ENCODE measurements at regions not wholly inside any gene's neighbourhood (a gene's known extent, or its start where the extent isn't known, plus 50 kb on each side); places are given as distances from the start of the nearest gene placed in this dataset.

- no peak for TF ChIP-seq CTCF (IDR thresholded peaks at IDR 0.05; ENCODE audit: unreplicated experiment)
- Mint-ChIP-seq H3K36me3 (ENCODE audit: insufficient read depth) (peaks cover 18% of the 10 kb centered on the region), H3K27ac (no peak overlapping the region), H3K9me3 (ENCODE audit: low read depth) (no peaks in the 10 kb centered on the region), H3K4me3 (ENCODE audit: low read depth) (no peak overlapping the region), H3K4me1 (ENCODE audit: low read depth) (peaks cover 12% of the 10 kb centered on the region), H3K27me3 (no peaks in the 10 kb centered on the region)
- DNase-seq (ENCODE audit: low spot score, unreplicated experiment): no peak
Observed at GRCh38 chr19:20413705-20414104, 151.9 kb downstream of the ZNF737 start.

DNA sequence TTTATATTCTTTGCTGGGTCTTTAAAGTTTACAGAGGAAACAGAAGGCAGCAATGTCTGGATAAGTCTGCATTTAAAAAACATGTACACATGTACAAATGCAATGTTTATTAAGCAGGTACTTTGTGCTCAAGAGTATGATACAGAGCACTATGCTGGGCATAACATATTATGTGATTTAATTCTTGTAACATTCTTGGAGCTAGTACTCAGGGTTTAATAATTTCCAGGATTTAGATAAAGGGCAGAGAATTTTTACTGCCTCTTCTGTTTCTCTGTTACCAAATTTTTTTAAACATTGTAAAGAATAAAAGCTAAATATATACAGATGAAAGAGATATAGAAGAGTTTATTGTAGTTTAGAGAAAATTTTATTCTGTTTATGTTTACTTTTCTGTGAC is 152.7 kb downstream of the ZNF737 start:
- TF ChIP-seq CTCF (IDR thresholded peaks at IDR 0.05; ENCODE audit: unreplicated experiment): no peak
- Mint-ChIP-seq H3K9me3 (ENCODE audit: low read depth) (no peaks in the 10 kb centered on the region), H3K4me1 (ENCODE audit: low read depth) (peaks cover 12% of the 10 kb centered on the region), H3K36me3 (ENCODE audit: insufficient read depth) (peaks cover 24% of the 10 kb centered on the region), H3K27me3 (no peaks in the 10 kb centered on the region), H3K4me3 (ENCODE audit: low read depth) (no peak overlapping the region), H3K27ac (peak overlapping the region; percentile 37)
- no peak for DNase-seq (ENCODE audit: low spot score, unreplicated experiment)

- Mint-ChIP-seq H3K27me3 (no peaks in the 10 kb centered on the region), H3K9me3 (ENCODE audit: low read depth) (peaks cover 40% of the 10 kb centered on the region), H3K36me3 (ENCODE audit: insufficient read depth) (peaks cover 51% of the 10 kb centered on the region), H3K27ac (peak overlapping the region; percentile 13), H3K4me3 (ENCODE audit: low read depth) (no peak overlapping the region), H3K4me1 (ENCODE audit: low read depth) (no peaks in the 10 kb centered on the region)
- DNase-seq (ENCODE audit: low spot score, unreplicated experiment): no peak
- TF ChIP-seq CTCF (IDR thresholded peaks at IDR 0.05; ENCODE audit: unreplicated experiment): no peak
Observed at GRCh38 chr19:20397292-20397691, 168.3 kb downstream of the ZNF737 start.

GRCh38 chr19:20388706-20389225 is 176.8 kb downstream of the ZNF737 start:
- H3K27ac Mint-ChIP-seq: no peak overlapping the region
- H3K9me3 Mint-ChIP-seq (ENCODE audit: low read depth): peaks cover 7% of the 10 kb centered on the region
- no peak for TF ChIP-seq CTCF (IDR thresholded peaks at IDR 0.05; ENCODE audit: unreplicated experiment)
- H3K4me1 Mint-ChIP-seq (ENCODE audit: low read depth): peaks cover 4% of the 10 kb centered on the region
- no peak overlapping the region for H3K4me3 Mint-ChIP-seq (ENCODE audit: low read depth)
- DNase-seq (ENCODE audit: low spot score, unreplicated experiment): no peak
- no peaks in the 10 kb centered on the region for H3K27me3 Mint-ChIP-seq
- peaks cover 6% of the 10 kb centered on the region for H3K36me3 Mint-ChIP-seq (ENCODE audit: insufficient read depth)

GRCh38 chr19:20385061-20385460 is 180.5 kb downstream of the ZNF737 start:
- no peak for TF ChIP-seq CTCF (IDR thresholded peaks at IDR 0.05; ENCODE audit: unreplicated experiment)
- Mint-ChIP-seq H3K27ac (no peak overlapping the region), H3K4me1 (ENCODE audit: low read depth) (peaks cover 4% of the 10 kb centered on the region), H3K27me3 (no peaks in the 10 kb centered on the region), H3K36me3 (ENCODE audit: insufficient read depth) (no peaks in the 10 kb centered on the region), H3K9me3 (ENCODE audit: low read depth) (no peaks in the 10 kb centered on the region), H3K4me3 (ENCODE audit: low read depth) (no peak overlapping the region)
- DNase-seq (ENCODE audit: low spot score, unreplicated experiment): no peak

Measured in progenitor cell of endocrine pancreas (in vitro differentiated cells).